Central memory CD8-positive, alpha-beta T cell (primary cell): ENCODE measurements at regions not wholly inside any gene's neighbourhood (a gene's known extent, or its start where the extent isn't known, plus 50 kb on each side); places are given as distances from the start of the nearest gene placed in this dataset.

Experiments
- ATAC-seq: fragments of 150-1000 bp; cut with Tn5 transposase; replicated peaks from 2 replicates; pipeline ENCODE4 v1.10.0; 2022; ENCODE audit warnings: mild to moderate bottlenecking, moderate FRiP score, moderate number of reproducible peaks; ENCODE audit not compliant: poor library complexity, severe bottlenecking; ENCODE audit errors: extremely low read depth
- DNase-seq, 2 donors: peaks; one replicate each; pipeline ENCODE4 v3.0.0; 2021; ENCODE audit warnings: low spot score in 2 of 2
- H3K27ac Mint-ChIP-seq: one replicate; pipeline ENCODE4 v1.8.0; 2022; ENCODE audit warnings: low read depth, mild to moderate bottlenecking, moderate library complexity, mixed read lengths
- H3K27me3 Mint-ChIP-seq: one replicate; pipeline ENCODE4 v1.8.0; 2022; ENCODE audit warnings: mixed read lengths
- H3K36me3 Mint-ChIP-seq: one replicate; pipeline ENCODE4 v1.8.0; 2022; ENCODE audit warnings: mild to moderate bottlenecking, moderate library complexity, mixed read lengths; ENCODE audit not compliant: insufficient read depth
- H3K4me1 Mint-ChIP-seq: one replicate; pipeline ENCODE4 v1.8.0; 2022; ENCODE audit warnings: mixed read lengths
- H3K4me3 Mint-ChIP-seq: one replicate; pipeline ENCODE4 v1.8.0; 2022; ENCODE audit warnings: mild to moderate bottlenecking, moderate library complexity, mixed read lengths
- H3K9me3 Mint-ChIP-seq: one replicate; pipeline ENCODE4 v1.8.0; 2022; ENCODE audit warnings: mixed read lengths

DNA sequence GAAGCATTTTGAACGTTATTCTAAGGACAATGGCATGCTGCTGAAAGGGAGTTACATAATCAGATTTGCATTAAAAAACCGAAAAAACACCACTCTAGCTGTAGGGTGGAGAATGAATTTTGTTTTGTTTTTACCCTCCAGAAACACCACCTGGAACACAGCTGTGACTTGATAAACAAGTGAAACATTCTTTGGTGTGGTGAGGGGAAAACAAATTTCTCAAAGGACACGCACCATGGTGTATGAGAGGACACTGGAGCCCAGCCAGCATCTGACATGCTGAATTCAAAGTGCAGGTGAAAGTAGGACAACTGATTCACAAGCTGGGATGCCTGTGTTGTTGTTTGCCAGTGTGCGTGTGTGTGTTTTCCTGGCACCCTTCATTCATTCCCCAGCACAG, 554.5 kb upstream of the TBL1XR1 start:
- peaks cover 5% of the 10 kb centered on the region for H3K4me1 Mint-ChIP-seq
- no peak for DNase-seq
- no peak overlapping the region for H3K27ac Mint-ChIP-seq
- ATAC-seq, result no peak
- peaks cover 3% of the 10 kb centered on the region for H3K36me3 Mint-ChIP-seq
- no peak overlapping the region for H3K4me3 Mint-ChIP-seq
- no peaks in the 10 kb centered on the region for H3K27me3 Mint-ChIP-seq
- H3K9me3 Mint-ChIP-seq, result no peaks in the 10 kb centered on the region

DNA sequence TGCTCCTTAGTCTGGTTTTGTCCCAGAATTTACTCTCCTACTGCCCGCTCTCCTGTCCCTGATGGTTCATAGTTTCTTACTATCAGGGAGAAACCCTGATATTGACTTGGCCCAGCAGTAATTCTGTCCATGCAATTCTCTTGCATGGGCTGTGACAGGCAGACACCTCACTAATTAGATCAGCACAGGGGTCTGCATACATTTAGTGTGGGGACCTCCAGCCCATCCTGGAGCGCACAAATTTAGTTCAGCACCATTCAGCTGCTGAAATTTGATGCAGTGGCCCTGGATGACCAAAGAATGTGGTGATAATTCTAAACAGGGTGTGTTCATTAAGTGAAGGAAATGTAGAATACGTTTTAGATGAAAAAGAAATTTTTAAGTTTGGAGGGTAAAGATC, 555.5 kb upstream of the TBL1XR1 start:
- Mint-ChIP-seq H3K27ac (no peak overlapping the region), H3K9me3 (no peaks in the 10 kb centered on the region), H3K4me3 (no peak overlapping the region), H3K27me3 (no peaks in the 10 kb centered on the region), H3K36me3 (peaks cover 3% of the 10 kb centered on the region), H3K4me1 (peaks cover 5% of the 10 kb centered on the region)
- ATAC-seq (no peak), DNase-seq (no peak)

DNA sequence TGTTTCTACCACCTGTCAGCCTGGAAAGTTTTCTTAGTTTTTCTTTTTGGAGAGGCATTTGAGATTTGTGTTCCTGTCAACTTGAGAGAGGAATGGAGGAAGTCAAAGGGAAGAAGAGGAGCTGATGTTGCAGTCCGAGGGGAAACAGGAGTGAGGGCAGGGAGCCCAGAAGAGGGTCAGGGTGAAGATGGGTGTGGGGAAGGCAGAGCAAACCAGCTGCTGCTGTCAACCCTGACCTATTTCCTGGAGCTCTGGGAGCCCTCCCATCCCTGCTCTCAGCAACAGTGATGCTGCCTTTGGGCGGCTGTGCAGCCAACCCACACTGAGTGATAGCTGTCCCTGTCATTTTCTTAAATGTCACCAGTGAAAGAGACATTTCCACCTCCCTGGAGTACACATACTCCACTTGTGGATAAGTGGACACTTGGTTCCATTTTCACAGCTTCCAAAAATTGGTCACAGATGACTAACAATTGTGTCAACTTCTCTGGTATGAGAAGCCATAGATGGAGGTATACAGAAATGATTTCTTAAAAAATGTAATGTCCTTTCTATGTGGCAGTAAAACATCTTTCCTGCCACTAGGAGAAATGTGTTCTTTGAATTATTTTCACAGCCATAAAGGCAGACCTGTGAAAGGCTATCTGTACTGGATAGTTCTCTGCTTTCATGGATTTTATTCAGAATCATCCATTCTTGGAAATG, 556.3 kb upstream of the TBL1XR1 start:
- Mint-ChIP-seq H3K4me1 (peaks cover 5% of the 10 kb centered on the region), H3K36me3 (no peaks in the 10 kb centered on the region), H3K27me3 (no peaks in the 10 kb centered on the region), H3K4me3 (no peak overlapping the region), H3K9me3 (no peaks in the 10 kb centered on the region), H3K27ac (no peak overlapping the region)
- ATAC-seq (no peak), DNase-seq (no peak)

DNA sequence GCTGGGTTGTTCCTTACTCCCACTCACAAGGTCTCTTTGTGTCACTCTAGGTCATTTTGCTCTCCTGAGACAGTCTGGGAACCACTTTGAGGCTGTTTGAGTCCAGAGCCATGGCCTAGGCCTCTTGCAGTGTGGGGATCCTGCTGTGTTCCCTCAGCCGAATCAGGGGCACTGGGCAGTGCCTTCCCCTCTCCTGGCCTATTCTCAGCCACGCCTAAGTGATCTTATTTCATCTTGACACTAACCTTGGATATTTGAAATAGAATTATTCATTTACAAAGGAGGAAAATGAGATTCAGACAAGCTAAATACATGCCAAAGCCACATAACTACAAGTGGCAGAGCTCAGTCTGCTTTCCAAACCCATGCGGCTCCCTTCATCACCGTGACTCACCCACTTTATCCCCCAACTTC, 557.2 kb upstream of the TBL1XR1 start:
- DNase-seq (no peak), ATAC-seq (no peak)
- Mint-ChIP-seq H3K27ac (no peak overlapping the region), H3K36me3 (no peaks in the 10 kb centered on the region), H3K9me3 (no peaks in the 10 kb centered on the region), H3K4me1 (peaks cover 5% of the 10 kb centered on the region), H3K27me3 (no peaks in the 10 kb centered on the region), H3K4me3 (no peak overlapping the region)

DNA sequence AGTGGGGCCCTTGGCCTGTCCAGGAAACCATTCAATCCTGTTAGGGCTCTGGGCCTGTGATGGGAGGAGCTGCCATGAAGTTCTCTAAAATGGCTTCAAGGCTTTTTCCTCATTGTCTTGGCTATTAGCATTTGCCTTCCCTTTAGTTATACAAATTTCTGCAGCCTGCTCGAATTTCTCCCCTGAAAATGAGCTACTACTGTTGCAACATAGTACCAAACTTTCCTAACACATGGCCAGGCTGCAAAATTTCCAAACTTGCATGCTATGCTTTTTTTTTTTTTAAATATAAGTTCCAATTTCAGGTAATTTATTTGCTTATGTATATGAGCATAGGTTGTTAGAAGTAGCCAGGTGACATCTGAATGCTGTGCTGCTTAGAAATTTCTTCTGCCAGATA, 560.8 kb upstream of the TBL1XR1 start:
- Mint-ChIP-seq H3K4me1 (peaks cover 5% of the 10 kb centered on the region), H3K27ac (no peak overlapping the region), H3K36me3 (no peaks in the 10 kb centered on the region), H3K4me3 (no peak overlapping the region), H3K27me3 (no peaks in the 10 kb centered on the region), H3K9me3 (peaks cover 5% of the 10 kb centered on the region)
- ATAC-seq (no peak), DNase-seq (no peak)

DNA sequence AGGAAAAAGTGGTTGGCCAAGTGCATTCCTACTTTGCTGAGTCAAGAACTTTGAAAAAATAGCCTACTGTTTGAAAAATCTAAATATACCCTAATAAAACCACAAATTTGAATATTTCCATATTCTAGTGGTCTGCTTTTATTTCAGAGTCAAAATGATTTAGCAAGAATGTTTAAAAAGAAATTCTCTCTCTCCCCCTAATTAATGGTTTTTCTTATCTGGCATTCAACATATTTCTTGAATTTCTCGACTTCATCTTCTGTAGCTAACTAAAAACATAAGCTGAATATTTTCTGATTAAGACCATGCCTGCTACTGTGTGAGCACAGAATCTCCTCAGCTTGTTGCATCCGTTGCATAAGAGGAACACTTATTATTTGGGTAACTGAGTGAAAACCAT, 563.5 kb upstream of the TBL1XR1 start:
- DNase-seq (no peak), ATAC-seq (no peak)
- Mint-ChIP-seq H3K36me3 (no peaks in the 10 kb centered on the region), H3K27me3 (no peaks in the 10 kb centered on the region), H3K4me3 (no peak overlapping the region), H3K4me1 (no peaks in the 10 kb centered on the region), H3K27ac (no peak overlapping the region), H3K9me3 (peaks cover 5% of the 10 kb centered on the region)

DNA sequence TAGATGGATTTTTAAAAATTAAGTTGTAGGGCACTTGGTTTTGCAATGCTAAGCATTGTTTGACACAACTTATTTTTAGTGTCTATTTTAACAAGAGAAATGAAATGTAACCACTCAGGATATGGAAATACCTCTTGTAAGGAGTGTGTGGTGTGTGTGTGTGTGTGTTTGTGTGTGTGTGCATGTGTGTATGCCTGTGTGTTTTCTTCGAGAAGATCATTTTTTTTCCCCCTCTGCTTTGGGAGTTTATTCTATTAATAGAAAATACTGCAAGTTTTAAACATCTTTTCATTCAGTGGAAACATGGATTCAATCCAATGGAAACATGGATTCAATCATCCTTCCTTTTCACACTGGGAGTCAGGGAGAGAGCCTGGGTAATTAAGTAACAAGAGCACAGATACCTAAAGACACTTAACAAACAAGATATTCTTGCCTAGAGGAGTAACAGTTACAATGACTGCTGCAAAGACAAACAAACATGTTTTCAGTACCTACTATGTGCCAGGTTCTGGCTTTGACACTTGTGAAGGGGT, 567.2 kb upstream of the TBL1XR1 start:
- H3K4me1 Mint-ChIP-seq, result no peaks in the 10 kb centered on the region
- no peaks in the 10 kb centered on the region for H3K27me3 Mint-ChIP-seq
- H3K27ac Mint-ChIP-seq, result no peak overlapping the region
- no peaks in the 10 kb centered on the region for H3K36me3 Mint-ChIP-seq
- H3K4me3 Mint-ChIP-seq, result no peak overlapping the region
- ATAC-seq, result no peak
- no peak for DNase-seq
- peaks cover 7% of the 10 kb centered on the region for H3K9me3 Mint-ChIP-seq

DNA sequence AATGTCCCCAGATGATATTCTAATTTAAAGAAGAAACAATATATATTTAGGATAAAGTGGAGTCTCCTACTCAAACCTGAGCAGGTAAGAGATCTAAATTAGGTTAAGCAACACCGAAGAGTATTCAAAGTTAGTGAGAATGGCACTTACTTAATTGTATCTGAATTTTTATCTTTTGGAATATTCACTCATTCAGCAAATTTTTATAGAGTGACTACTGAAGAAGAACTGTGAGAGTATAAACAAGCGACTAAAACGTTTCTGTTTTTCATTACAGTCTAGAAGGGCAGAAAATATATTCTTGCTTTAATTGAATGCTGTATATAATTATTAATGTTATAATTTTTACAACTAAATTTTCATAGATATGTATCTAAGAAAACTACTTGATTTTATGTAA, 567.7 kb upstream of the TBL1XR1 start:
- Mint-ChIP-seq H3K9me3 (peaks cover 10% of the 10 kb centered on the region), H3K27me3 (no peaks in the 10 kb centered on the region), H3K36me3 (no peaks in the 10 kb centered on the region), H3K4me3 (no peak overlapping the region), H3K27ac (no peak overlapping the region), H3K4me1 (no peaks in the 10 kb centered on the region)
- DNase-seq (no peak), ATAC-seq (no peak)

DNA sequence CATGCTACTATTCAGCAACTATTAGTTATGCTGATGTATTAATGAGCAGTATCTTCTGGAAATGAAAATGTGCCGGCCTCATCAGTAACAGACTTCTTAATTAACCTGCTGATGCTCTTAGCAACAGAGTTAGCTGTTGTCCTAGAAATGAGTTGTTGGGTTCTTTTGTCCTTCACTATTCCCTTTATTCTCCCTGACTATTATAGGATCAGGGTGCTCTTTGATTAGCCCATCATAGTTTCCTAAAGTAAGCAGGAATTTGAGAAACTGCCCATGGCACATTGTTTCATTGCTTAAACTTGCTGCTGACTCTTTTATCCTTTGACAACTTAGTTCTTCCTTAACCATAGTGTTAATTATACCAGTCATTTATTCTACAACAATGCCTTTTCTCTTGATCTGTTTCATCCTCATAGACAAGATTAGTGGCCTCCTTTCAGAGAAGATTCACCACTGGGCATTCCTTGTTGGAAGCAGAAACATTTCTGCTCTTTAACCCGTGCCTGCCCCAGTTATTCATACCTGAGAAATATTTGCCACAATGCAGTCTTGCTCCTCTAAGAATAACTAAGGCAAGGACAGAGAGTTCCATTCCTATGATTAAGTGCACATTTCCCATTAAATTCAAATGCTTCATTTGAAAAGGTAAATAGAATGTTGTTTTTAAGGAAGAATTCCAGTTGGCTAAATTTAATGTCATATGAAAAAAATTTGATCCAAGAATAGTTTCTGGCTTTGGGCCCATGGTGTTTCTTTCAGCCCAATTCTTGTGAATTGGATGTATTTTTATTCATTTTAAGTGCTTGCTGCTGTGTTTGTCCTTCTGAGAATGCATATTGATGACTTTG, 573.3 kb upstream of the TBL1XR1 start:
- no peaks in the 10 kb centered on the region for H3K4me1 Mint-ChIP-seq
- H3K27ac Mint-ChIP-seq, result no peak overlapping the region
- H3K9me3 Mint-ChIP-seq, result peaks cover 6% of the 10 kb centered on the region
- H3K4me3 Mint-ChIP-seq, result no peak overlapping the region
- DNase-seq, result no peak
- no peaks in the 10 kb centered on the region for H3K36me3 Mint-ChIP-seq
- no peak for ATAC-seq
- H3K27me3 Mint-ChIP-seq, result no peaks in the 10 kb centered on the region

DNA sequence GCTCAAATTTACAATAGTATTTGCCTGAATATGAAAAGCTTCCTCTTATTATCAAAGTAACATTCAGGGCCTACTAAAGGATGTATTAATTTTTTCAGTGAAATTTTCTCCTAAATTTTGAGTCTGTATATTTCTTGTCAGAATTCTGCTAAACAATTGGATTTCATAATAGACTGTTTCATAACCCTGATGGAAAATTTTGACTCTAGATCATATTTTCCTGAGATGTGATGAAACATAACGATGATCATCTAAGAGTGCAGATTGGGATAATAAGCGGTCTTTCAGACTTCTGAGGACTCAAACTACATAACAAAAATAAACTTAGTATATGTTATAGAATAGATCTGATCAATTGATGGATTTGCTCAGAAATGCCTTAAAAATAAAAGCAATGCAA, 574.5 kb upstream of the TBL1XR1 start:
- ATAC-seq (no peak), DNase-seq (no peak)
- Mint-ChIP-seq H3K36me3 (no peaks in the 10 kb centered on the region), H3K4me1 (no peaks in the 10 kb centered on the region), H3K27me3 (no peaks in the 10 kb centered on the region), H3K27ac (no peak overlapping the region), H3K4me3 (no peak overlapping the region), H3K9me3 (peaks cover 6% of the 10 kb centered on the region)

DNA sequence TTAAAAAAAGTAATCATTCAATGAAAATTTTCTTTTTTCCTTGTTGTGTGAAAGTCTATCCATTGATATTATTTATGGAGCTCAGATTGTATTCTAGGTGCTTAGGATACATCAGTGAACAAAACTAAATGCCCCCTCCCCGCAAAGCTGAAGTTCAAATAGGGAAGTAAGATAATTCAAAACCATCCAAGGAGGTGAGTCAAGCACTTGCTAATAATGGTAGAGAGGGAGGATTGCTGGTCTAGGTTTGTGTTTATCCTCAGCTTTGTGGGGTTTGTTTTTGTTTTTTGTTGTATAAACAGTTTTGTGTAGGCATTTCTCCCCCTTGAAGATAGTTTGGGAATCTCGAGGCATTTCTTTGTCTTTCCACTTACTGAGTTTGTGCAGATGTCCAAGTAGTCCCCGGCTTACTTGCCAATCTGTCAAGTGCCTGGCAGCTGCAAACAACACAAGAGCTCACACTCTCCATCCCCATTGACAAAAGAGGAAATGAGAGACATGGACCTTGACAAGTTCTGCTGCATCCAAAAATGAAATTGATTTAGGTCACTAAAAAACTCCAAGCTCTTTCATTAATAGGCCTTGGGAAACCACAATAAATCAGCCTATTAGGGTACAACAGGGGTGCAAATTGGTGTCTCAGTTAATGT, 575.8 kb upstream of the TBL1XR1 start:
- DNase-seq (no peak), ATAC-seq (no peak)
- Mint-ChIP-seq H3K36me3 (no peaks in the 10 kb centered on the region), H3K4me1 (peaks cover 6% of the 10 kb centered on the region), H3K9me3 (peaks cover 6% of the 10 kb centered on the region), H3K4me3 (no peak overlapping the region), H3K27ac (no peak overlapping the region), H3K27me3 (no peaks in the 10 kb centered on the region)

DNA sequence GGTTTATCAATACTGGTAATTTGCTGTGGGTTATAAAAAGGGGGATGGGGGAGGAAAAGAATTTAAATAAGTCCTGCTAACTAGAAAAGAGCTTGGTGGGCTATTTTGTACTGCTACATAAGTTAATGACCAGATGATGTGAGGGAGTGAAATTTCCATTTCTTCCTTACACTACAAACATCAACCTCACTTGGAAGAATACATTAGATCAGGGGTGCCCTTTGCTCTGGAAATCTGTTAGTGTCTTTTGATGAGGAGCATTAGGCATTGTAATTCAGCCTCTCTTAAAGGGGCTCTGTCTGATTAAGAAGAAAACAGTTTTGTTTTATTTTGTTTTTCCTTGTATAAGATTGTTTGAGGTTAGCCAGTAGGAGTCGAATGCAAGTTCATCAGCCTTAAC, 576.4 kb upstream of the TBL1XR1 start:
- H3K27ac Mint-ChIP-seq, result no peak overlapping the region
- no peaks in the 10 kb centered on the region for H3K27me3 Mint-ChIP-seq
- peaks cover 13% of the 10 kb centered on the region for H3K4me1 Mint-ChIP-seq
- no peaks in the 10 kb centered on the region for H3K36me3 Mint-ChIP-seq
- peaks cover 6% of the 10 kb centered on the region for H3K9me3 Mint-ChIP-seq
- ATAC-seq (no peak), DNase-seq (no peak)
- no peak overlapping the region for H3K4me3 Mint-ChIP-seq
